HEK293 (cell line): ENCODE measurements at regions not wholly inside any gene's neighbourhood (a gene's known extent, or its start where the extent isn't known, plus 50 kb on each side); places are given as distances from the start of the nearest gene placed in this dataset.

Experiments used
- CTCF ChIA-PET: fragments of 350-600 bp; formaldehyde crosslinking; extraction: SDS; loops from one replicate; lab custom pipeline; 2021; ENCODE audit warnings: antibody characterized with exemption; lab: Yijun Ruan, JAX
- POLR2A ChIA-PET: fragments of 300-600 bp; formaldehyde crosslinking; extraction: SDS; loops from one replicate; lab custom pipeline; 2020; ENCODE audit warnings: antibody characterized with exemption, inconsistent platforms; lab: Yijun Ruan, JAX
- H3K27ac ChIP-seq: fragments of 200-500 bp; sonication (Bioruptor generic); 2 replicates; pipeline ENCODE4 v1.5.1; 2014; ENCODE audit warnings: low read depth, low read length, control low read depth, inconsistent platforms; ENCODE audit errors: extremely low read depth
- H3K36me3 ChIP-seq, 2 experiments: fragments of 200-500 bp in 1 of 2; sonication (Bioruptor generic) in 1 of 2; 1 replicate in 1 of 2; 2 replicates in 1 of 2; pipeline ENCODE4 v1.5.1; 2014 to 2017; ENCODE audit warnings: inconsistent platforms in 2 of 2, low read length in 2 of 2; ENCODE audit not compliant: control insufficient read depth in 2 of 2, insufficient read depth in 1 of 2
- H3K4me1 ChIP-seq: fragments of 200-500 bp; sonication (Bioruptor generic); 2 replicates; pipeline ENCODE4 v1.5.1; 2014; ENCODE audit warnings: mild to moderate bottlenecking, low read length, inconsistent platforms; ENCODE audit not compliant: control insufficient read depth, insufficient read depth
- H3K4me3 ChIP-seq: 2 replicates; pipeline ENCODE4 v1.5.1; 2011; ENCODE audit warnings: low read depth, mild to moderate bottlenecking, control low read depth, low read length, moderate library complexity
- H3K9me3 ChIP-seq: fragments of 200-500 bp; sonication (Bioruptor generic); 2 replicates; pipeline ENCODE4 v1.5.1; 2014; ENCODE audit warnings: low read depth, low read length, inconsistent platforms; ENCODE audit not compliant: control insufficient read depth, insufficient read depth
- HIC1 ChIP-seq: fragments of 450-650 bp; formaldehyde crosslinking; IDR thresholded peaks from 2 replicates; pipeline ENCODE4 v1.5.1; 2016; ENCODE audit warnings: missing biosample characterization, missing genetic modification characterization
- HOXD13 ChIP-seq: sonication (generic); formaldehyde crosslinking; IDR thresholded peaks from 2 replicates; pipeline ENCODE4 v1.8.0; 2022; ENCODE audit warnings: missing genetic modification reagents, borderline replicate concordance
- IKZF3 ChIP-seq: fragments of 450-650 bp; IDR thresholded peaks from 2 replicates; pipeline ENCODE4 v1.5.0; 2018; ENCODE audit warnings: missing biosample characterization, mild to moderate bottlenecking, missing genetic modification characterization, moderate library complexity
- MYNN ChIP-seq: fragments of 450-650 bp; formaldehyde crosslinking; IDR thresholded peaks from 2 replicates; pipeline ENCODE4 v1.5.1; 2016; ENCODE audit warnings: missing biosample characterization, missing genetic modification characterization, borderline replicate concordance
- PBX3 ChIP-seq: sonication (generic); formaldehyde crosslinking; IDR thresholded peaks from 2 replicates; pipeline ENCODE4 v1.8.1; 2022; ENCODE audit warnings: mild to moderate bottlenecking, moderate library complexity, missing genetic modification reagents
- PRDM1 ChIP-seq: fragments of 450-650 bp; formaldehyde crosslinking; IDR thresholded peaks from 2 replicates; pipeline ENCODE4; 2016; ENCODE audit warnings: missing biosample characterization, missing genetic modification characterization
- SALL2 ChIP-seq: fragments of 450-650 bp; formaldehyde crosslinking; IDR thresholded peaks from 2 replicates; pipeline ENCODE4 v1.5.0; 2017; ENCODE audit warnings: missing biosample characterization, mild to moderate bottlenecking, missing genetic modification characterization, borderline replicate concordance
- SETDB1 ChIP-seq: IDR thresholded peaks from one replicate; pipeline ENCODE4 v1.6.1; 2017; ENCODE audit warnings: mild to moderate bottlenecking, low read length, moderate library complexity, mixed read lengths; ENCODE audit not compliant: insufficient read length
- ZNF155 ChIP-seq: fragments of 450-650 bp; formaldehyde crosslinking; IDR thresholded peaks from 2 replicates; pipeline ENCODE4 v1.5.1; 2016; ENCODE audit warnings: missing biosample characterization, missing genetic modification characterization
- ZNF16 ChIP-seq: fragments of 450-650 bp; formaldehyde crosslinking; IDR thresholded peaks from 2 replicates; pipeline ENCODE4 v1.5.1; 2016; ENCODE audit warnings: low read depth, missing biosample characterization, missing genetic modification characterization
- ZNF211 ChIP-seq: fragments of 450-650 bp; formaldehyde crosslinking; IDR thresholded peaks from 2 replicates; pipeline ENCODE4 v1.5.1; 2016; ENCODE audit warnings: low read depth, missing biosample characterization, missing genetic modification characterization
- ZNF341 ChIP-seq: fragments of 450-650 bp; formaldehyde crosslinking; IDR thresholded peaks from 2 replicates; pipeline ENCODE4; 2016; ENCODE audit warnings: low read depth, missing biosample characterization, missing genetic modification characterization
- ZNF362 ChIP-seq: fragments of 450-650 bp; formaldehyde crosslinking; IDR thresholded peaks from 2 replicates; pipeline ENCODE4 v1.5.1; 2016; ENCODE audit warnings: missing biosample characterization, missing genetic modification characterization
- ZNF426 ChIP-seq: fragments of 450-650 bp; formaldehyde crosslinking; IDR thresholded peaks from 2 replicates; pipeline ENCODE4 v1.5.1; 2017; ENCODE audit warnings: missing biosample characterization, missing genetic modification characterization, mild to moderate bottlenecking, inconsistent platforms, moderate library complexity
- ZNF529 ChIP-seq: fragments of 450-650 bp; formaldehyde crosslinking; IDR thresholded peaks from 2 replicates; pipeline ENCODE4 v1.5.1; 2017; ENCODE audit warnings: missing genetic modification characterization, missing biosample characterization; ENCODE audit not compliant: insufficient replicate concordance
- ZNF555 ChIP-seq: fragments of 450-650 bp; formaldehyde crosslinking; conservative IDR thresholded peaks from 2 replicates; pipeline ENCODE4 v1.5.1; 2017; ENCODE audit warnings: missing biosample characterization, mild to moderate bottlenecking, missing genetic modification characterization, inconsistent platforms
- ZNF621 ChIP-seq: fragments of 450-650 bp; formaldehyde crosslinking; IDR thresholded peaks from 2 replicates; pipeline ENCODE4 v1.5.1; 2017; ENCODE audit warnings: missing biosample characterization, missing genetic modification characterization
- ZNF677 ChIP-seq: fragments of 450-650 bp; IDR thresholded peaks from 2 replicates; pipeline ENCODE4 v1.5.0; 2018; ENCODE audit warnings: missing biosample characterization, mild to moderate bottlenecking, missing genetic modification characterization, moderate library complexity
- ZNF701 ChIP-seq: fragments of 450-650 bp; formaldehyde crosslinking; IDR thresholded peaks from 2 replicates; pipeline ENCODE4 v1.5.1; 2016; ENCODE audit warnings: missing biosample characterization, missing genetic modification characterization
- ZNF792 ChIP-seq: fragments of 450-650 bp; formaldehyde crosslinking; IDR thresholded peaks from 2 replicates; pipeline ENCODE4 v1.5.1; 2016; ENCODE audit warnings: missing biosample characterization, missing genetic modification characterization
- ZSCAN23 ChIP-seq: fragments of 450-650 bp; formaldehyde crosslinking; IDR thresholded peaks from 2 replicates; pipeline ENCODE4 v1.5.1; 2016; ENCODE audit warnings: missing biosample characterization, missing genetic modification characterization

- no peaks in the 10 kb centered on the region for H3K9me3 ChIP-seq
- no peak overlapping the region for H3K4me3 ChIP-seq
- ChIA-PET POLR2A (no interaction called here), CTCF (interaction anchor here (0.6 to 1.0 kb wide), 2 partner anchors 101 to 1263 kb away, joined by 3 to 5 read pairs; no protein-coding TSS in a partner anchor)
- H3K36me3 ChIP-seq: no peaks in the 10 kb centered on the region
- TF ChIP-seq ZNF677: no peak
- peak; percentile 93 for TF ChIP-seq PRDM1 (tag by site-specific recombination)
- TF ChIP-seq, all 188 proteins: peak for 1
- Histone ChIP-seq H3K4me1 (no peaks in the 10 kb centered on the region), H3K27ac (no peak overlapping the region)
Observed at GRCh38 chr5:26749829-26750228, 288.6 kb downstream of the CDH9 start.

GRCh38 chr5:26740182-26740581, 298.2 kb downstream of the CDH9 start:
- Histone ChIP-seq H3K9me3 (no peaks in the 10 kb centered on the region), H3K36me3 (no peaks in the 10 kb centered on the region), H3K4me1 (no peaks in the 10 kb centered on the region), H3K4me3 (no peak overlapping the region), H3K27ac (no peak overlapping the region)
- ChIA-PET CTCF (no interaction called here), POLR2A (no interaction called here)
- no peak for TF ChIP-seq SALL2 (tag by site-specific recombination)
- TF ChIP-seq ZNF529 (tag by site-specific recombination): no peak
- no peak for TF ChIP-seq ZNF426 (tag by site-specific recombination)
- TF ChIP-seq IKZF3 (tag by site-specific recombination): no peak
- no peak for TF ChIP-seq ZNF701
- no peak for TF ChIP-seq SETDB1
- no peak for TF ChIP-seq HOXD13 (CRISPR knock-in tag)
- TF ChIP-seq ZNF555: no peak
- no peak for TF ChIP-seq ZNF792 (tag by site-specific recombination)
- no peak for TF ChIP-seq ZNF155

GRCh38 chr5:26737348-26738265, 300.8 kb downstream of the CDH9 start:
- Histone ChIP-seq H3K9me3 (no peaks in the 10 kb centered on the region), H3K27ac (no peak overlapping the region), H3K4me1 (no peaks in the 10 kb centered on the region), H3K36me3 (no peaks in the 10 kb centered on the region), H3K4me3 (no peak overlapping the region)
- TF ChIP-seq PBX3 (CRISPR knock-in tag): no peak
- TF ChIP-seq ZNF362 (tag by site-specific recombination): no peak
- TF ChIP-seq ZNF211: no peak
- TF ChIP-seq MYNN: no peak
- TF ChIP-seq HIC1 (tag by site-specific recombination): no peak
- TF ChIP-seq ZNF16 (tag by site-specific recombination): no peak
- no peak for TF ChIP-seq ZNF341 (tag by site-specific recombination)
- no peak for TF ChIP-seq ZNF621 (tag by site-specific recombination)
- TF ChIP-seq ZSCAN23 (tag by site-specific recombination): no peak
- CTCF ChIA-PET: interaction anchor here (0.5 kb wide), 1 partner anchor 10 kb away, joined by 3 read pairs; no protein-coding TSS in a partner anchor
- POLR2A ChIA-PET: no interaction called here
